Lower leg skin (tissue), 4 donors: ENCODE measurements at regions not wholly inside any gene's neighbourhood (a gene's known extent, or its start where the extent isn't known, plus 50 kb on each side); places are given as distances from the start of the nearest gene placed in this dataset.

Source experiments
- DNase-seq, 2 donors: peaks; one replicate each; pipeline ENCODE4 v3.0.0-alpha.2; 2019; ENCODE audit warnings: low spot score in 2 of 2
- H3K4me3 ChIP-seq: fragments of 200-600 bp; sonication (generic); 2 replicates; pipeline ENCODE4 v1.5.1; 2017; ENCODE audit warnings: mild to moderate bottlenecking, low read depth; ENCODE audit not compliant: poor library complexity, severe bottlenecking
- CTCF ChIP-seq, 3 donors: fragments of 450-650 bp; IDR thresholded peaks; one replicate each; pipeline ENCODE4 v1.5.1; 2016; ENCODE audit warnings: antibody characterized with exemption in 3 of 3, mild to moderate bottlenecking in 3 of 3, moderate library complexity in 2 of 3
- POLR2A ChIP-seq, 2 donors: fragments of 450-650 bp; IDR thresholded peaks; one replicate each; pipeline ENCODE4 v1.6.1; 2016 to 2017; ENCODE audit warnings: antibody characterized with exemption in 2 of 2, mild to moderate bottlenecking in 1 of 2, moderate library complexity in 1 of 2
- WGBS, 2 donors: methylation state at CpG; one replicate each; pipeline ENCODE4 v1.1.5; 2018; 5-methylcytosine and 5-hydroxymethylcytosine counted together
- intact Hi-C: fragments of 100-400 bp; cut with DNase I; formaldehyde crosslinking; loops from one replicate; pipeline ENCODE4 v1.15.0; 2023; ENCODE audit warnings: low total_unique reads

- intact Hi-C loops: no loop called here
- 47 to 65% methylated on average over 2 to 3 of the region's 3 CpGs for WGBS, 2 donors
- H3K4me3 ChIP-seq: no peak overlapping the region
Observed at GRCh38 chr22:27637604-27638003, 164.0 kb downstream of the MN1 start.

GRCh38 chr22:27638329-27639233, 163.0 kb downstream of the MN1 start:
- 90 to 91% methylated on average over 25 of the region's 25 CpGs for WGBS, 2 donors
- intact Hi-C loops: no loop called here
- H3K4me3 ChIP-seq: no peak overlapping the region
- no peak for DNase-seq
- no peak for TF ChIP-seq POLR2A (IDR thresholded peaks at IDR 0.05)
- TF ChIP-seq CTCF (IDR thresholded peaks at IDR 0.05): no peak

More at GRCh38 chr22:27637604-27638003, 164.0 kb downstream of the MN1 start:
- TF ChIP-seq POLR2A (IDR thresholded peaks at IDR 0.05): no peak
- TF ChIP-seq CTCF (IDR thresholded peaks at IDR 0.05): no peak
- no peak for DNase-seq

GRCh38 chr22:27639248-27640086, 162.1 kb downstream of the MN1 start:
- no peak for DNase-seq
- intact Hi-C loops: no loop called here
- WGBS, 2 donors: 56 to 73% methylated on average over 19 of the region's 19 CpGs
- no peak overlapping the region for H3K4me3 ChIP-seq
- no peak for TF ChIP-seq POLR2A (IDR thresholded peaks at IDR 0.05)
- no peak for TF ChIP-seq CTCF (IDR thresholded peaks at IDR 0.05)

GRCh38 chr22:27641049-27641795, 160.3 kb downstream of the MN1 start:
- no peak for DNase-seq
- no peak for TF ChIP-seq POLR2A (IDR thresholded peaks at IDR 0.05)
- no peak for TF ChIP-seq CTCF (IDR thresholded peaks at IDR 0.05)
- intact Hi-C loops: no loop called here
- 61 to 65% methylated on average over 8 of the region's 8 CpGs for WGBS, 2 donors
- no peak overlapping the region for H3K4me3 ChIP-seq

- intact Hi-C loops: no loop called here
- H3K4me3 ChIP-seq: no peak overlapping the region
- WGBS, 2 donors: 88 to 92% methylated on average over 12 to 28 of the region's 28 CpGs
- DNase-seq: no peak
- TF ChIP-seq CTCF (IDR thresholded peaks at IDR 0.05) (no peak), POLR2A (IDR thresholded peaks at IDR 0.05) (no peak)
Observed at GRCh38 chr22:27642104-27642800, 159.3 kb downstream of the MN1 start.
